ENCODE measurements at regions not wholly inside any gene's neighbourhood (a gene's known extent, or its start where the extent isn't known, plus 50 kb on each side); places are given as distances from the start of the nearest gene placed in this dataset.

DNA sequence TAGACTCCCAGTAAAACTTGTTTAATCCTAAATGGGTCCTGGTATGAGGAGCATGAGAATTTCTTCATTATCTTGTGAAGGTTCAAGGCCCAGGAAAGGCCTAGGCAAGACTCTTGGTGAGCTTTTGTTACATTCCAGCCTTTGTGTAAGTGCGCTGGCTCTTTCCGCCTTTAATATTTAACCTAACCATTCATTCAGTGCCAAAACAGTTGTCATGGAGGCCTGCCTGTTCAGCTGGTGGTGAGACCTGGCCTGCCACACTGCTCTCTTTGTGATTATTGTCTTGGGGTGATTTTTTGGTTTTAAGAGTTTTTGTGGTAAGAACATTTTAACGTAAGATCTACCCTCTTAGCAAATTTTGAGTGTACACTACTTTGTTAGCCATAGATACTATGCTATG lies 127.5 kb upstream of the WWC1 start:
- H3K36me3 ChIP-seq (ENCODE audit: control insufficient read depth, insufficient read depth, low read length): no peaks in the 10 kb centered on the region
- no peaks in the 10 kb centered on the region for H3K27me3 ChIP-seq (ENCODE audit: control insufficient read depth, insufficient read depth, low read length)
- H3K9me3 ChIP-seq (ENCODE audit: control insufficient read depth, low read length): no peaks in the 10 kb centered on the region
- no peak overlapping the region for H3K9ac ChIP-seq (ENCODE audit: low read length)
- H3K4me3 ChIP-seq (ENCODE audit: low read length): no peak overlapping the region
- H3K4me1 ChIP-seq (ENCODE audit: control insufficient read depth, insufficient read depth, low read length): peaks cover 37% of the 10 kb centered on the region

DNA sequence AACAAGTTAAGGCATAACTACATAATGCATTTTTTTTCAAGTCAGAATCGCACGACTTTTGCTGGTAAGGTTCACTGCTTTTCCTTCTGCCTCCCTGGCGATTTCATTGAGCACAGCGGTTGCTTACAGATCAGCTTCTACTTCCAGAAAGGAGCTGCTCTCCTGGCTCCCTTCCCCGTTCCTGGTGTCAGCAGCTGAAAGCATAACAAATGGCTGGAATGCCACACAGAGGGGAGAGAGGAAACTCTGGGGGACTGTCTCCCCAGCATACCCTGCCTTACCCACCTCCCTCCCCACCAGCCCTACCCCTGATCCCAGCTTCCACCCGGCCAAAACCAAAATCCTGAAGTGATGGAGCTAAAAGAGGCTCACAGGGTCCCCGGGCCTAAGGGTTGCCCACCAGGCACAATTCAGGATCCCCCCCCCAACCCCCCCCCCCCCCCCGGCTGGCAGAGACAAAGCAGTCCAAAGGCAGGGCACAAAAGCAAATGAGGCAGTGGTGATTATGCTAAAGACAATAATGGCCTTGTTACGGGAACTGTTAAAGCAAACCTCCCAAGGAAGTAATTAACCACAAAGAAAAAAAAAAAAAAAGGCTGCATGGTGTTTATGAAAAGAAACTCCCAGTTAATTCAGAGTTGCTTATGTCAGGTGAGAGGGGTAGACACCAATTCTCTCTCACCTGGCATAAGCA lies 126.1 kb upstream of the WWC1 start:
- Histone ChIP-seq H3K4me1 (ENCODE audit: control insufficient read depth, insufficient read depth, low read length) (peaks cover 29% of the 10 kb centered on the region), H3K9ac (ENCODE audit: low read length) (no peak overlapping the region), H3K4me3 (ENCODE audit: low read length) (no peak overlapping the region), H3K36me3 (ENCODE audit: control insufficient read depth, insufficient read depth, low read length) (no peaks in the 10 kb centered on the region), H3K27me3 (ENCODE audit: control insufficient read depth, insufficient read depth, low read length) (no peaks in the 10 kb centered on the region), H3K9me3 (ENCODE audit: control insufficient read depth, low read length) (no peaks in the 10 kb centered on the region)

DNA sequence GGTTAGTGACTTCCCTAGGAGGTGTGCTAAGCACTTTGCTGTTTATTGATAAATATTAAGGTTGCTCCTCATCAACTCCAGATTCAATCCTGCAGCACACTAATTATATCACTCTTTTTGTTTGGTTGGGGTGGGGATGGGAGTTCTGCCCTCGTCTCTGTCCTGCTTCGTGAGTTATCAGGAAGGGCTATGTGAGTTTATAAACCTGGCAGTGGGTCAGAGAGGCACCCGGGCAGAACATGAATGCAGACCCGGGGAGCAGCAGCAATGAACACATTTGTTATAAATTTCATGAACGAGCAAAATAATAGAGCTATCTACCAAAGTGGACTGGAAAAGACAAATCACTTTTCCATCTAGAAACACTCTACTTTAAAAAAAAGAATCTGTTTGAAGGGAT lies 125.5 kb upstream of the WWC1 start:
- peaks cover 29% of the 10 kb centered on the region for H3K4me1 ChIP-seq (ENCODE audit: control insufficient read depth, insufficient read depth, low read length)
- H3K36me3 ChIP-seq (ENCODE audit: control insufficient read depth, insufficient read depth, low read length): no peaks in the 10 kb centered on the region

DNA sequence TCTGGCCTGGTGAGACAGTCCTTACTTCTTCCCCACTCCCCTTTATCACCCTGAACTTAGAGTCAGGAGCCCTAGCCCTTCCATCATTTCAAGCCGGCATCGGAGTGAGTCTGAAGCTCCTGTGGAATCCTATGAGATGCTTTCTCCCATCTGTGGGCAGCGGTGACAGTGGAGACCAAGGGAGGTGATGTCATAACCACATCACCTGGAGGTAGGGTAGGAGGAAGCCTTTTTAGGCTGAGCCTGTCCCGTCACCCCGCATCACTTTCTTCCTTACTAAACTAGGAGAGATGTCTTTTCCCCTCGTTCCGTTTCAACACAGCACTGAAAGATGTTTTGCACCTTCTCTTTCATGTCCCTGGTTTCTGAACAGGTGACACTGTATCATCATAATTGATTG lies 124.1 kb upstream of the WWC1 start:
- peaks cover 29% of the 10 kb centered on the region for H3K4me1 ChIP-seq (ENCODE audit: control insufficient read depth, insufficient read depth, low read length)
- no peak overlapping the region for H3K4me3 ChIP-seq (ENCODE audit: low read length)
- no peaks in the 10 kb centered on the region for H3K27me3 ChIP-seq (ENCODE audit: control insufficient read depth, insufficient read depth, low read length)
- H3K36me3 ChIP-seq (ENCODE audit: control insufficient read depth, insufficient read depth, low read length): no peaks in the 10 kb centered on the region
- no peaks in the 10 kb centered on the region for H3K9me3 ChIP-seq (ENCODE audit: control insufficient read depth, low read length)
- no peak overlapping the region for H3K9ac ChIP-seq (ENCODE audit: low read length)

More for the DNA sequence above, 125.5 kb upstream of the WWC1 start:
- Histone ChIP-seq H3K9me3 (ENCODE audit: control insufficient read depth, low read length) (no peaks in the 10 kb centered on the region), H3K27me3 (ENCODE audit: control insufficient read depth, insufficient read depth, low read length) (no peaks in the 10 kb centered on the region), H3K4me3 (ENCODE audit: low read length) (no peak overlapping the region), H3K9ac (ENCODE audit: low read length) (no peak overlapping the region)

DNA sequence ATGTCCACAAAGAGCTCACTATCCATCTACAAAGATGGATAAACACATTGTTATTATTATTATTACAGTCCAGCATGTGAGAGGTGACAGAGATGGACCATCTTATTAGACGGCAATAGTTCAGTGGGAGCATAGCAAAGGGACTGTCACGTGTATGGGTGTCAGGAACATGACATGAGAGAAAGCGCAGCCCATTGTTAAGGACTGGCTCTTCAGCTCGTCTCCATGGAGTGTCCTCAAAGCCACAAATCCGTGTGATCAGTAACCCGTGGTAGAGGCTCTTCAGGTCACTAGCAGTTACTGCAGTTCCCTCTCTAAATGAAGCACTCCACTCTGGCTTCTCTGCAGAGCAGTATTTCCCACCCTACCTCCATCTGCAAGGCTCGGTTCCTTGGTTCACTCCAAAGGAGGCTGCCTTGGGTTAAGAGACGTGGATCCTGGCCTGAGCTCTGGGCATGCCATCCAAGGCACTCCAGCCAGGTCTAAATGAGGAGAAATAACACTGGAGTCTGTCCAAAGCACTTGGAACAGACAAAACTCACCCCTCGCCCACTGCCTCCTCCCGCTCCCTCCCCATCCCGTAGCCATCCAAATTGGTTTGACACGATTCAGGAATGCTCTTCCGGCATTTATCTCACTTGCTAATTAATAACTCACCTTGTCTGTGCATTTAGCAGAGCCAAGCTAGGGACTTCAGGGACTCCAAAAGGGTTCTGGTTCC lies 122.3 kb upstream of the WWC1 start:
- no peaks in the 10 kb centered on the region for H3K27me3 ChIP-seq (ENCODE audit: control insufficient read depth, insufficient read depth, low read length)
- no peak overlapping the region for H3K4me3 ChIP-seq (ENCODE audit: low read length)
- H3K4me1 ChIP-seq (ENCODE audit: control insufficient read depth, insufficient read depth, low read length): peaks cover 23% of the 10 kb centered on the region

DNA sequence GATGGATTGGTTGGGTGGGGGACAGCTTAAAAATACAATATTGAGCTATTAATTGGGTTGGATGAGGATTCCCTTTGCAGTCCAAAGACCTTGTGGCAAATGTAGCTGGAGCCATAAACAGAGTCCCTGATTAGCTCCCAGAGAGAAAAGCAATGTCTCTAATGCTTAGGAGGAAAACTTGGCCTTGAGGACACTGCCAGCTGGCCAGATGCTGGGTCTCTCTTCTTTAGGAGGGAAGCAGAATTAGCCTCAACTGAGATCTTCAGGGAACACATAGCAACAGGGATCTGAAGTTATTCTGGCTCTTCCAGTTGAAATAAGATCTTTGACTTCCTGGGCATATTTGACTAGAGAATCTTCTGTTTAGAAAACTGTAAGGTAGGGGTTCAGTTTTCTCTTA lies 121.7 kb upstream of the WWC1 start:
- H3K4me3 ChIP-seq (ENCODE audit: low read length): no peak overlapping the region
- H3K9ac ChIP-seq (ENCODE audit: low read length): no peak overlapping the region
- no peaks in the 10 kb centered on the region for H3K9me3 ChIP-seq (ENCODE audit: control insufficient read depth, low read length)
- H3K36me3 ChIP-seq (ENCODE audit: control insufficient read depth, insufficient read depth, low read length): no peaks in the 10 kb centered on the region
- H3K27me3 ChIP-seq (ENCODE audit: control insufficient read depth, insufficient read depth, low read length): no peaks in the 10 kb centered on the region
- peaks cover 16% of the 10 kb centered on the region for H3K4me1 ChIP-seq (ENCODE audit: control insufficient read depth, insufficient read depth, low read length)

More for the DNA sequence above, 122.3 kb upstream of the WWC1 start:
- Histone ChIP-seq H3K9me3 (ENCODE audit: control insufficient read depth, low read length) (no peaks in the 10 kb centered on the region), H3K9ac (ENCODE audit: low read length) (no peak overlapping the region), H3K36me3 (ENCODE audit: control insufficient read depth, insufficient read depth, low read length) (no peaks in the 10 kb centered on the region)

DNA sequence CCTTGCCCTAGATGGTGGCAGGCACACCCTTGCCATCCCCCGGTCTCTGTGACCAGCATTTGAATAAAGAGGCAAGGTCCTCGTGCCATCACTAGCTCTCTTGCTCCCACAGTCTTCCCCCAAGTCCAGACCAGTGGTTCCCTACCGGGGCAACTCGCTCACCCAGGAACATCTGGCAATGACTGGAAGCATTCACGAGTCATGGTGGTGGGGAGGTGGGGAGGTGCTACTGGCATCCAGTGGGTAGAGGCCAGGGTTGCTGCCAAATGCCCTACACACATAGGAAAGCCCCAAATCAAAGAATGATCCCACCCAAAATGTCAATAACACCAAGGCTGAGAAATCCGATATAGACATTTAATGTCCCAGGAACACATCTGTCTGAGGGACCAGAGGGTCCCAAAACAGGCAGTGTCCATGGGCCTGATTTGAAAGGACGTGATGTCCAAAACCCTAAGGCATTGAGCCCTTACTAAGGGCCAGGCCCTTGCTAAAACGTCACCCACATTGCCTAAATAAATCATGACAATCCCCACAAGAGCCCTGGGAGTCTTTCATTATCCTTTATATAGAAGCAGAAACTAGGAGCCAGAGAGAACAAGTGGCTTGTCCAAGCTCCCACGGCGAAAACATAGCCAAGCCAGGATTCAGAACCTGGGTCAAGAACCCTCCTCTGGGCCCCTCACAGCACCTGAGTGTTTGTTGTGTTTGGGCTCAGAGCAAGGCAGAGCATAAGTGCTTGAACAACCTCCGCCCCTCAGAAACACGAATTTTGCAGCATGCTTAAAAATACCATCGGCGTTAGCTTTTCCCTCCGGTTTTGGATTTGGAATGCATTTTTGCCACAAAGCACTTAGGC lies 119.3 kb upstream of the WWC1 start:
- Histone ChIP-seq H3K9ac (ENCODE audit: low read length) (no peak overlapping the region), H3K4me3 (ENCODE audit: low read length) (no peak overlapping the region), H3K27me3 (ENCODE audit: control insufficient read depth, insufficient read depth, low read length) (no peaks in the 10 kb centered on the region), H3K9me3 (ENCODE audit: control insufficient read depth, low read length) (no peaks in the 10 kb centered on the region), H3K36me3 (ENCODE audit: control insufficient read depth, insufficient read depth, low read length) (no peaks in the 10 kb centered on the region), H3K4me1 (ENCODE audit: control insufficient read depth, insufficient read depth, low read length) (no peaks in the 10 kb centered on the region)

DNA sequence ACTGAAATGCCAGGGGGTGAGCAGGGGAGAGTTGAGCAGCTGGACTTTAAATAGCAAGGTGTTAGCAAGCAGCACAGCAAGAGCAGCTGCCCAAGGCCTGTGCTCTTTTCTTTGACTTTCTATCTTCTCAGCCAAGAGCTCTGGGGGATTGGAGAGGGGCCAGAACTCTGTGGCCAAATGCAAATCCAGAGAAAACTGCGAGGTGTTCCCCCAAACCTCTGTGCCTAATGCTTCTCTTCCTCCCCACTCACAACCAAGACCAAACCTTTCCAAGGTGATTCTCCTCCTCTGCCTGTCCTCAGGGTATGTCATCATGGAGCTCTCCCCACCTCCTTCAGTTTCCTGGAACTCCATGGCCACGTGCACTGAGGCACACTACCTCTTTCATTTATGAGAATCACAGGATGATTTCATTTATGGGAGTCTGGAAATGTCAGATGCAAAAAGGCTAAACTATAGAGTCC lies 118.7 kb upstream of the WWC1 start:
- Histone ChIP-seq H3K36me3 (ENCODE audit: control insufficient read depth, insufficient read depth, low read length) (no peaks in the 10 kb centered on the region), H3K4me3 (ENCODE audit: low read length) (no peak overlapping the region), H3K27me3 (ENCODE audit: control insufficient read depth, insufficient read depth, low read length) (no peaks in the 10 kb centered on the region), H3K9ac (ENCODE audit: low read length) (no peak overlapping the region), H3K9me3 (ENCODE audit: control insufficient read depth, low read length) (no peaks in the 10 kb centered on the region), H3K4me1 (ENCODE audit: control insufficient read depth, insufficient read depth, low read length) (no peaks in the 10 kb centered on the region)

DNA sequence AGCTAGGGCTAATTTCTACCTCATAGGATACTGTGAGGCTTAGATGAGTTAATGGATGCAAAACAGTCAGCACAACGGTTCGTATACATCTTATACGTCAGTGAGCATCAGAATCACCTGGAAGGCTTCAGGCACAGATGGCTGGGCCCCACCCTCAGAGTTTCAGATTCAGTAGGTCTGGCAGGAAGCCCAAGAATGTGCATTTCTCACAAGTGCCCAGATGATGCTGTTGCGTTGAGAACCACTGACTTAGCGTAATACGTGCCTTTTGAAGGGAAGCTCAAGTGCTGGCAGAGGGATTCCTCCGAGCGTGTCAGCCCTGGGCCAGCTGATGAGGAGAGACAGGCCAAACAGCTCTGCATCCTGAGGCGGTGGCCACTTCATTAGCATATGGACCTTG lies 117.1 kb upstream of the WWC1 start:
- H3K9ac ChIP-seq (ENCODE audit: low read length): no peak overlapping the region
- no peaks in the 10 kb centered on the region for H3K36me3 ChIP-seq (ENCODE audit: control insufficient read depth, insufficient read depth, low read length)
- no peak overlapping the region for H3K4me3 ChIP-seq (ENCODE audit: low read length)
- H3K9me3 ChIP-seq (ENCODE audit: control insufficient read depth, low read length): no peaks in the 10 kb centered on the region
- no peaks in the 10 kb centered on the region for H3K4me1 ChIP-seq (ENCODE audit: control insufficient read depth, insufficient read depth, low read length)
- H3K27me3 ChIP-seq (ENCODE audit: control insufficient read depth, insufficient read depth, low read length): no peaks in the 10 kb centered on the region

DNA sequence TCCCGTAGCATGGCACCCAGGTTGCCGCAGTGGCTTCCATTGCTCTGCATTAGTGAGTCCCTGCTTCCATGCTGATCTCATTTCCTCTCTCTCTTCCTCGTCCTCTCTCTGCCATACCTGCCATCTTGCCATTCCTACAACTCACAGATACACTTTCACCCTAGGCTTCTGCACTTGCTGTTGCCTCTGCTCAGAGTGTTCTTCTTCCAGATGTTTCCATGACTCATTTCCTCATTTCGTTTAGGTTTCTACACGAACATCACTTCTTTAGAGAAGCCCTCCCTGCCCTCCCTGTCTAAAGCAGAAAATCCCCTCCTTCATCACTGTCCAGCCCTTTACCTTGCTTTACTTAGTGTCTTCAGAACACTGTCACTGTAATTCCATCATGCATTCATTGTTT lies 115.2 kb upstream of the WWC1 start:
- Histone ChIP-seq H3K36me3 (ENCODE audit: control insufficient read depth, insufficient read depth, low read length) (no peaks in the 10 kb centered on the region), H3K4me3 (ENCODE audit: low read length) (no peak overlapping the region), H3K9me3 (ENCODE audit: control insufficient read depth, low read length) (no peaks in the 10 kb centered on the region), H3K27me3 (ENCODE audit: control insufficient read depth, insufficient read depth, low read length) (no peaks in the 10 kb centered on the region), H3K9ac (ENCODE audit: low read length) (no peak overlapping the region), H3K4me1 (ENCODE audit: control insufficient read depth, insufficient read depth, low read length) (no peaks in the 10 kb centered on the region)

DNA sequence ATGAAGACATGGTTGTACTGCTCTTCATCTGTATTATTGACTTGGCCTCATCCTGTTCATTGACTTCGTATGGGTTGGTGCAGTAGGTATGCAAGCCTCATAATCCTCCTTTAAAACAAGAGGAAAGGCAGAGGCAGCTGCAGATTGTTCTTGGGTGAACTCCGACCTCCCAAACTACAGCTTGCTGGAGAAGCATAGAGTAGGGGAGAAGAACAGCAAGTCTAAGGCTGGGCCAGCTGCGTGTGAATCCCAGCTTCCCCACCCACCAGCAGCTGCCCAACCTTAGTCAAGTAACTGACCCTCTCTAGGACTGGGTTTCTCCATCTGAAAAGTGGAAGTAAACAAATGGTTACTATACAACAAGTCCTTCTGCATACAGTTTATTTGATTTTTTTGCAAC lies 114.5 kb upstream of the WWC1 start:
- Histone ChIP-seq H3K9ac (ENCODE audit: low read length) (no peak overlapping the region), H3K9me3 (ENCODE audit: control insufficient read depth, low read length) (no peaks in the 10 kb centered on the region), H3K4me3 (ENCODE audit: low read length) (no peak overlapping the region), H3K36me3 (ENCODE audit: control insufficient read depth, insufficient read depth, low read length) (no peaks in the 10 kb centered on the region), H3K27me3 (ENCODE audit: control insufficient read depth, insufficient read depth, low read length) (no peaks in the 10 kb centered on the region), H3K4me1 (ENCODE audit: control insufficient read depth, insufficient read depth, low read length) (no peaks in the 10 kb centered on the region)

Data from mucosa of stomach (tissue), 1 donor.